Esophagus muscularis mucosa (tissue), 4 donors: ENCODE measurements at regions not wholly inside any gene's neighbourhood (a gene's known extent, or its start where the extent isn't known, plus 50 kb on each side); places are given as distances from the start of the nearest gene placed in this dataset.
A peak's percentile ranks its signal among the peaks of the same experiment; 100 is the strongest.

Source experiments
- DNase-seq: peaks from one replicate; pipeline ENCODE4 v3.0.0-alpha.2; 2017; ENCODE audit errors: extremely low spot score
- H3K27ac ChIP-seq, 4 donors: fragments of 200-600 bp; sonication (generic); replicated peaks in 1 of 4; 1 replicate in 3 of 4; 2 replicates in 1 of 4; pipeline ENCODE4 v1.5.1; 2016 to 2019; ENCODE audit warnings: mild to moderate bottlenecking in 1 of 4
- H3K27me3 ChIP-seq, 4 donors: fragments of 200-600 bp; sonication (generic); one replicate each; pipeline versions ENCODE4 v1.5.1 to v1.6.0; 2016 to 2019
- H3K36me3 ChIP-seq, 4 donors: fragments of 200-600 bp; sonication (generic); one replicate each; pipeline ENCODE4 v1.5.1; 2016 to 2019
- H3K4me1 ChIP-seq, 4 donors: fragments of 200-600 bp; sonication (generic); one replicate each; pipeline ENCODE4 v1.5.1; 2016 to 2019
- H3K4me3 ChIP-seq, 4 donors: fragments of 200-600 bp; sonication (generic); 1 replicate in 2 of 4; 2 replicates in 2 of 4; pipeline ENCODE4 v1.5.1; 2016 to 2019; ENCODE audit warnings: mild to moderate bottlenecking in 4 of 4, moderate library complexity in 1 of 4
- H3K9me3 ChIP-seq, 4 donors: fragments of 200-600 bp; sonication (generic); 1 replicate in 3 of 4; 2 replicates in 1 of 4; pipeline ENCODE4 v1.5.1; 2016 to 2019
- EP300 ChIP-seq: sonication (generic); formaldehyde crosslinking; IDR thresholded peaks from one replicate; pipeline ENCODE4 v1.6.1; 2017; ENCODE audit warnings: antibody characterized with exemption
- POLR2A ChIP-seq: fragments of 450-650 bp; IDR thresholded peaks from one replicate; pipeline ENCODE4 v1.6.1; 2017; ENCODE audit warnings: antibody characterized with exemption, moderate library complexity, mild to moderate bottlenecking, low read depth
- POLR2AphosphoS5 ChIP-seq, 2 donors: sonication (generic); formaldehyde crosslinking; IDR thresholded peaks; one replicate each; pipeline ENCODE4 v1.6.1; 2017; ENCODE audit warnings: antibody characterized with exemption in 2 of 2
- WGBS: methylation state at CpG from one replicate; pipeline ENCODE4 v1.1.5; 2018; 5-methylcytosine and 5-hydroxymethylcytosine counted together
- intact Hi-C: fragments of 100-400 bp; cut with DNase I; formaldehyde crosslinking; loops from one replicate; pipeline ENCODE4 v1.15.1; 2023
- TF ChIP-seq, protein P1 (sequence below), 3 experiments: fragments of 200-600 bp in 2 of 3; fragments of 450-650 bp in 1 of 3; sonication (generic) in 2 of 3; IDR thresholded peaks; one replicate each; pipeline ENCODE4 v1.5.1; 2017 to 2019; ENCODE audit warnings: antibody characterized with exemption in 3 of 3, mild to moderate bottlenecking in 2 of 3, moderate library complexity in 1 of 3

DNA sequence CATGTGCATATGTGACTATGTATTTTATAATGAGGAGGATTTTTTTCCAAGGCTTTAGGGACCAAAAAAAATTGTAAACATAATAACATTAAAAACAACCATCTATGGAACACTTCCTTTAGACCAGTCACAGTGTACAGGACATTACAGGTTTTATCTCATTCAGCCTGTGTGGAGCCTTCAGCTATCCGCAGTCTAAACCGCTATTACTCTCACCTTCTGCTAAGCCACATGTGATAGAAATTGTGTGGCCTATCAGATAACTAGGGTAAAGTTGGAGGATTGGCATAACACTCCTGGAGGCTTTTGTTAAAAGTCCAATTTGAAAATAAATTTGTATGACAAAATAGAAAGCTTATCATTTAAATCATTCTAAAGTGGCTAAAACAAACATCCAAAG, 281.2 kb upstream of the TMTC1 start:
- DNase-seq, result no peak
- H3K36me3 ChIP-seq, result no peaks in the 10 kb centered on the region
- H3K4me1 ChIP-seq, result no peaks in the 10 kb centered on the region
- H3K27me3 ChIP-seq, result no peaks in the 10 kb centered on the region
- H3K27ac ChIP-seq, result no peak overlapping the region
- WGBS, result 81% methylated on average over 2 of the region's 2 CpGs
- intact Hi-C loops, result no loop called here
- no peak for TF ChIP-seq EP300
- TF ChIP-seq POLR2A, result no peak
- no peak for TF ChIP-seq POLR2AphosphoS5 (IDR thresholded peaks at IDR 0.05)
- TF ChIP-seq, protein P1, sequence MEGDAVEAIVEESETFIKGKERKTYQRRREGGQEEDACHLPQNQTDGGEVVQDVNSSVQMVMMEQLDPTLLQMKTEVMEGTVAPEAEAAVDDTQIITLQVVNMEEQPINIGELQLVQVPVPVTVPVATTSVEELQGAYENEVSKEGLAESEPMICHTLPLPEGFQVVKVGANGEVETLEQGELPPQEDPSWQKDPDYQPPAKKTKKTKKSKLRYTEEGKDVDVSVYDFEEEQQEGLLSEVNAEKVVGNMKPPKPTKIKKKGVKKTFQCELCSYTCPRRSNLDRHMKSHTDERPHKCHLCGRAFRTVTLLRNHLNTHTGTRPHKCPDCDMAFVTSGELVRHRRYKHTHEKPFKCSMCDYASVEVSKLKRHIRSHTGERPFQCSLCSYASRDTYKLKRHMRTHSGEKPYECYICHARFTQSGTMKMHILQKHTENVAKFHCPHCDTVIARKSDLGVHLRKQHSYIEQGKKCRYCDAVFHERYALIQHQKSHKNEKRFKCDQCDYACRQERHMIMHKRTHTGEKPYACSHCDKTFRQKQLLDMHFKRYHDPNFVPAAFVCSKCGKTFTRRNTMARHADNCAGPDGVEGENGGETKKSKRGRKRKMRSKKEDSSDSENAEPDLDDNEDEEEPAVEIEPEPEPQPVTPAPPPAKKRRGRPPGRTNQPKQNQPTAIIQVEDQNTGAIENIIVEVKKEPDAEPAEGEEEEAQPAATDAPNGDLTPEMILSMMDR (IDR thresholded peaks at IDR 0.05), result no peak
- peak overlapping the region in 1 of 4 donors; percentile 5 for H3K4me3 ChIP-seq
- no peaks in the 10 kb centered on the region for H3K9me3 ChIP-seq

DNA sequence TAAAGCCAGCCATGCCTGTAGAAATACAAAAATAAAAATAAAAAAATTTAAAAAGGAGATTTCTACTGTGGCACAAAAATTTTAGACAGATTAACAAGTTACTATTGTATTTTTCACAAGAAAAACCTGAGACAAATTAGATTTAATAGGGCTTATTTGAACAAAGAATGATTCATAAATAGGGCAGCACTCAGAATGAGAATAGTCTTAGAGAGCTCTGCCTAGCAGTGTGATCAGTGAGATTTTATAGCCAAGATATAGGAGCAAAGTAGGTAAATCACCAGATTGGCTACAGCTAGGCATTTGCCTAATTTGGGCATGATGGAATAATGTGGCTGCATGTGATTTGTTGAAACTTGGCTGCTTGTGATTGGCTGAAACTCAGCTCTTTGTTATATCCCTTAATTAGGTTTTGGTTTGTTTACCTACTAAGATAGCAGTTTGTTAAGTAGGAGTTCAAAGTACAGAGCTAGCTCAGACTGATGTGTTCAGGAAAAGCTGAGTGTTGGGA, 279.7 kb upstream of the TMTC1 start:
- no peak for DNase-seq
- H3K27ac ChIP-seq, result no peak overlapping the region
- H3K9me3 ChIP-seq, result no peaks in the 10 kb centered on the region
- no peaks in the 10 kb centered on the region for H3K4me1 ChIP-seq
- TF ChIP-seq EP300 (no peak), POLR2A (no peak), POLR2AphosphoS5 (IDR thresholded peaks at IDR 0.05) (no peak)
- TF ChIP-seq, protein P1 (IDR thresholded peaks at IDR 0.05), result no peak
- H3K4me3 ChIP-seq, result no peak overlapping the region
- intact Hi-C loops, result no loop called here
- no peaks in the 10 kb centered on the region for H3K27me3 ChIP-seq
- H3K36me3 ChIP-seq, result no peaks in the 10 kb centered on the region

DNA sequence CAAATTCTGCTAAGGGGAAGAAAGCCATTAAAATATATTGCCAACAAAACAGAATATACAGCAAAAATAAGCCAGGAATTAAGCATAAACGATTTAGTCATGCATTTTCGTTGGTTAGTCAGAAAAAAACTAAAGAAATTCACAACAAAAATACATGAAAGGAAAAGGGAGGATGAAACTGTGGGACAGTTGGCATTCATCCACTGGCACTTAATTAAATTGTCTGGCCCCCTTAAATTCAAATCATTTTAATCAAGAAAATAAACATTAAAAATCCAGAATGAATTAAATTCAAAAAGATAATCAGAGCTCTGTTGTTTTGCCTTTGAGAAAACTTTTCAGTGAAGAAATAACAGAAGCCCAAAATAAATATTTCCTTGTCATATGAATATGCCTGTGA, 264.6 kb upstream of the TMTC1 start:
- Histone ChIP-seq H3K27me3 (no peaks in the 10 kb centered on the region), H3K27ac (no peak overlapping the region), H3K9me3 (no peaks in the 10 kb centered on the region), H3K4me1 (no peaks in the 10 kb centered on the region), H3K4me3 (no peak overlapping the region), H3K36me3 (no peaks in the 10 kb centered on the region)
- 64% methylated on average over 2 of the region's 2 CpGs for WGBS
- TF ChIP-seq EP300 (no peak), POLR2AphosphoS5 (IDR thresholded peaks at IDR 0.05) (no peak), POLR2A (no peak)
- TF ChIP-seq, protein P1 (IDR thresholded peaks at IDR 0.05), result no peak
- no peak for DNase-seq
- intact Hi-C loops, result no loop called here

GRCh38 chr12:30047516-30048254, 263.9 kb upstream of the TMTC1 start:
- H3K9me3 ChIP-seq, result no peaks in the 10 kb centered on the region
- intact Hi-C loops, result no loop called here
- H3K27ac ChIP-seq, result no peak overlapping the region
- H3K36me3 ChIP-seq, result no peaks in the 10 kb centered on the region
- H3K27me3 ChIP-seq, result no peaks in the 10 kb centered on the region
- WGBS, result 65% methylated on average over 5 of the region's 5 CpGs
- TF ChIP-seq, protein P1 (IDR thresholded peaks at IDR 0.05), result no peak
- TF ChIP-seq POLR2A (no peak), POLR2AphosphoS5 (IDR thresholded peaks at IDR 0.05) (no peak), EP300 (no peak)
- no peaks in the 10 kb centered on the region for H3K4me1 ChIP-seq
- H3K4me3 ChIP-seq, result no peak overlapping the region
- DNase-seq, result no peak
